ENCODE measurements at regions not wholly inside any gene's neighbourhood (a gene's known extent, or its start where the extent isn't known, plus 50 kb on each side); places are given as distances from the start of the nearest gene placed in this dataset.

DNA sequence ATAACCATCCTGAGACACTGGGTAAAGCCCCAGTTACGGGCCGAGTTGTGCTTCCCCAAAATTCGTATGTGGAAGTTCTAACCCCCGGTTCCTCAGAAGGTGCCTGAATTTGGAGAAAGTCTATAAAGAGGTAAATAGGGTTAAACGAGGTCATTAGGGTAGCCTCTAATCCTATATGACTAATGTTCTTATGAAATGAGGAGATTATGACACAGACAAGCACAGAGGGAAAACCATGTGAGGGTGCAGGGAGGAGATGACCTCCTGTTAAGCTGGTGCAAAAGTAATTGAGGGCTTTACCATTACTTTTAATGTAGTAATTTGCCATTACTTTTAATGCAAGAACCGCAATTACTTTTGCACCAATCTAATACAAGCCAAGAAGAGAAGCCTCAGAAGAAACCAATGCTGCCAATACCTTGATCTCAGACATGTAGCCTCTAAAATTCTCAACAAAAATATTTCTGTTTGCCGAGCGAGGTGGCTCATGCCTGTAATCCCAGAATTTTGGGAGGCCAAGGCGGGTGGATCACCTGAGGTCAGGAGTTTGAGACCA is 260.8 kb downstream of the GPATCH2 start:
- Histone ChIP-seq H3K4me3 (ENCODE audit: low read length, poor library complexity, severe bottlenecking) (no peak overlapping the region), H3K27me3 (ENCODE audit: insufficient read depth, low read length, poor library complexity, severe bottlenecking) (no peaks in the 10 kb centered on the region), H3K9me3 (ENCODE audit: insufficient read depth, low read depth, low read length) (peaks cover 10% of the 10 kb centered on the region; the same call in 1 of the 2 replicates), H3F3A (ENCODE audit: low read depth) (no peaks in the 10 kb centered on the region), H3K9ac (ENCODE audit: low read depth, low read length, poor library complexity, severe bottlenecking) (no peak overlapping the region), H3K4me1 (ENCODE audit: insufficient read depth, low read length, poor library complexity, severe bottlenecking) (no peaks in the 10 kb centered on the region), H4K20me1 (ENCODE audit: insufficient read depth, low read length, poor library complexity, severe bottlenecking) (no peaks in the 10 kb centered on the region), H3K9me2 (replicated peaks; ENCODE audit: low read depth, low read length) (no peaks in the 10 kb centered on the region), H3K79me2 (ENCODE audit: insufficient read depth, low read length) (no peaks in the 10 kb centered on the region), H2AFZ (ENCODE audit: low read length) (no peak overlapping the region), H3K4me2 (ENCODE audit: low read depth, low read length, poor library complexity, severe bottlenecking) (no peak overlapping the region), H3K36me3 (ENCODE audit: insufficient read depth, low read length) (no peaks in the 10 kb centered on the region)
- no peak for TF ChIP-seq EZH2phosphoT487 (IDR thresholded peaks at IDR 0.05; ENCODE audit: borderline replicate concordance)
- TF ChIP-seq, protein P1, sequence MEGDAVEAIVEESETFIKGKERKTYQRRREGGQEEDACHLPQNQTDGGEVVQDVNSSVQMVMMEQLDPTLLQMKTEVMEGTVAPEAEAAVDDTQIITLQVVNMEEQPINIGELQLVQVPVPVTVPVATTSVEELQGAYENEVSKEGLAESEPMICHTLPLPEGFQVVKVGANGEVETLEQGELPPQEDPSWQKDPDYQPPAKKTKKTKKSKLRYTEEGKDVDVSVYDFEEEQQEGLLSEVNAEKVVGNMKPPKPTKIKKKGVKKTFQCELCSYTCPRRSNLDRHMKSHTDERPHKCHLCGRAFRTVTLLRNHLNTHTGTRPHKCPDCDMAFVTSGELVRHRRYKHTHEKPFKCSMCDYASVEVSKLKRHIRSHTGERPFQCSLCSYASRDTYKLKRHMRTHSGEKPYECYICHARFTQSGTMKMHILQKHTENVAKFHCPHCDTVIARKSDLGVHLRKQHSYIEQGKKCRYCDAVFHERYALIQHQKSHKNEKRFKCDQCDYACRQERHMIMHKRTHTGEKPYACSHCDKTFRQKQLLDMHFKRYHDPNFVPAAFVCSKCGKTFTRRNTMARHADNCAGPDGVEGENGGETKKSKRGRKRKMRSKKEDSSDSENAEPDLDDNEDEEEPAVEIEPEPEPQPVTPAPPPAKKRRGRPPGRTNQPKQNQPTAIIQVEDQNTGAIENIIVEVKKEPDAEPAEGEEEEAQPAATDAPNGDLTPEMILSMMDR (conservative IDR thresholded peaks at IDR 0.05; ENCODE audit: low read length): no peak

DNA sequence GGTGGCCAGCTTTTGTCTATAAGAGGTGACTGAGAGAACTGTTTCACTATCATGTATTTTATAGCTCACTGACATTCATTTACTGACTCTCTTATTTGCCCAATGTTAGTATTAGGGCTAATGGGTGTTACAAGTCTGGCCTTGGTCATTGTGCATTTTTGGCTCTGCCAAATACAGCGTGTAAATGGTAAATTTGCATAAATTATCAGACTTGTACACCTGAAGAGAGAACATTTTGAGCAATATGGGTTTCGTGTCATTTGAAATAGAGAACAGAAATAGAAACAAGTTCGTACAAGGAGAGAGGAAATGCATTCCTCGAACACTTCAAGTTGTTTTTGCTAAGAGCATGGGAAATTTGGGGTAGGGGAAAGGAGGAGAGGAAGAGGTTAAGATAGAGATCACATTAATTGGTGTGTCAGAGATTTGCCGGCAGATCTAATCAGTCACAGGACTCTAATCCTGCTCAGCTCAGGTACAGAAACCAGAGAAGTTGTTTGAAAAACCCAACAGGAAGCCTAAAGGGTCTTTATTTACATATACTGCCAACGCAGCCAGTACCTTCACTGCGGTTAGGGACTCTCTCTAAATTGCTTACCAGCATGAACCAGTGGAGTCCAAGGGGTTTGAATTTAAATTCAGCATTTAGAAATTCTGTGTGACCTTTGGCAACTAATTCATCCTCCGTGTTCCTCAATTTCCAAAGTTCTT is 261.5 kb downstream of the GPATCH2 start:
- no peaks in the 10 kb centered on the region for H3K4me1 ChIP-seq (ENCODE audit: insufficient read depth, low read length, poor library complexity, severe bottlenecking)
- no peaks in the 10 kb centered on the region for H3K9me2 ChIP-seq (replicated peaks; ENCODE audit: low read depth, low read length)
- peaks cover 10% of the 10 kb centered on the region; the same call in 1 of the 2 replicates for H3K9me3 ChIP-seq (ENCODE audit: insufficient read depth, low read depth, low read length)
- H3K36me3 ChIP-seq (ENCODE audit: insufficient read depth, low read length): no peaks in the 10 kb centered on the region
- no peak overlapping the region for H3K4me3 ChIP-seq (ENCODE audit: low read length, poor library complexity, severe bottlenecking)
- H4K20me1 ChIP-seq (ENCODE audit: insufficient read depth, low read length, poor library complexity, severe bottlenecking): no peaks in the 10 kb centered on the region
- H3K27me3 ChIP-seq (ENCODE audit: insufficient read depth, low read length, poor library complexity, severe bottlenecking): no peaks in the 10 kb centered on the region
- no peak overlapping the region for H3K9ac ChIP-seq (ENCODE audit: low read depth, low read length, poor library complexity, severe bottlenecking)
- no peaks in the 10 kb centered on the region for H3K79me2 ChIP-seq (ENCODE audit: insufficient read depth, low read length)
- H3K4me2 ChIP-seq (ENCODE audit: low read depth, low read length, poor library complexity, severe bottlenecking): no peak overlapping the region
- no peaks in the 10 kb centered on the region for H3F3A ChIP-seq (ENCODE audit: low read depth)
- TF ChIP-seq, protein P1 (conservative IDR thresholded peaks at IDR 0.05; ENCODE audit: low read length): no peak
- no peak for TF ChIP-seq EZH2phosphoT487 (IDR thresholded peaks at IDR 0.05; ENCODE audit: borderline replicate concordance)
- H2AFZ ChIP-seq (ENCODE audit: low read length): no peak overlapping the region

DNA sequence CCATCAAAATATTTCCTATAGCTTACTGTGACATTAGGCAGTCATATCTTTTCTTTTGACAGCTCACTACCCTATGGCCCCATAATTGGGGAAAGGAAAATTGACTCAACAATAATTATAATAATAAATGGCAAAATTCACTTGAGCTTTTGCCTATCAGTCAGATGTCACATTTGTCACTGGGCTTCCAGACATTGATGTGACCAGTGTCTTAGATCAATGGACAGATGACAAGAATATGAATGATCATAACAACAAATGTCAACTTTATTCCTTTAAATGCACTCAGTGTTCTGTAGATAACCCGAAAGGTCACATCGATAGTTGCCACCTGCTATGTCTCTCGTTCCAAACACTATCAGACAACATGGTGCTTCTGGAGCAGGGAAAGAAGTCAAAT is 266.7 kb downstream of the GPATCH2 start:
- TF ChIP-seq, protein P1 (conservative IDR thresholded peaks at IDR 0.05; ENCODE audit: low read length): no peak
- TF ChIP-seq EZH2phosphoT487 (IDR thresholded peaks at IDR 0.05; ENCODE audit: borderline replicate concordance): no peak
- Histone ChIP-seq H3K9me2 (replicated peaks; ENCODE audit: low read depth, low read length) (no peaks in the 10 kb centered on the region), H3K9me3 (ENCODE audit: insufficient read depth, low read depth, low read length) (no peaks in the 10 kb centered on the region), H3K27me3 (ENCODE audit: insufficient read depth, low read length, poor library complexity, severe bottlenecking) (no peaks in the 10 kb centered on the region), H3K9ac (ENCODE audit: low read depth, low read length, poor library complexity, severe bottlenecking) (no peak overlapping the region), H4K20me1 (ENCODE audit: insufficient read depth, low read length, poor library complexity, severe bottlenecking) (no peaks in the 10 kb centered on the region), H3K79me2 (ENCODE audit: insufficient read depth, low read length) (no peaks in the 10 kb centered on the region), H3F3A (ENCODE audit: low read depth) (no peaks in the 10 kb centered on the region), H2AFZ (ENCODE audit: low read length) (no peak overlapping the region), H3K4me2 (ENCODE audit: low read depth, low read length, poor library complexity, severe bottlenecking) (no peak overlapping the region), H3K4me1 (ENCODE audit: insufficient read depth, low read length, poor library complexity, severe bottlenecking) (no peaks in the 10 kb centered on the region), H3K36me3 (ENCODE audit: insufficient read depth, low read length) (no peaks in the 10 kb centered on the region), H3K4me3 (ENCODE audit: low read length, poor library complexity, severe bottlenecking) (no peak overlapping the region)

Data from Loucy (cell line).